GM23338 (cell line): ENCODE measurements at regions not wholly inside any gene's neighbourhood (a gene's known extent, or its start where the extent isn't known, plus 50 kb on each side); places are given as distances from the start of the nearest gene placed in this dataset.
"Not testable (repeated sequence)": the region's sequence is repeated elsewhere in the genome, so short reads cannot be mapped to it uniquely, and the experiment has no call there.

Source experiments
- CREB1 ChIP-seq: fragments of 250-450 bp; sonication (Bioruptor Pico); IDR thresholded peaks from 2 replicates; pipeline ENCODE4 v1.5.0; 2020; ENCODE audit warnings: low read depth, mild to moderate bottlenecking, moderate library complexity
- ETS1 ChIP-seq: IDR thresholded peaks from 2 replicates; pipeline ENCODE4 v1.6.1; 2016; ENCODE audit warnings: antibody characterized with exemption
- EZH2 ChIP-seq: fragments of 200-600 bp; sonication (generic); IDR thresholded peaks from one replicate; pipeline ENCODE4 v1.8.0; 2017; ENCODE audit warnings: antibody characterized with exemption, mild to moderate bottlenecking, low read depth; ENCODE audit not compliant: unreplicated experiment
- EZH2phosphoT487 ChIP-seq: fragments of 200-600 bp; sonication (generic); IDR thresholded peaks from one replicate; pipeline ENCODE4 v1.8.1; 2018; ENCODE audit warnings: antibody characterized with exemption; ENCODE audit not compliant: unreplicated experiment
- JUNB ChIP-seq: IDR thresholded peaks from one replicate; pipeline ENCODE4 v1.6.1; 2016; ENCODE audit warnings: antibody characterized with exemption; ENCODE audit not compliant: unreplicated experiment
- NANOG ChIP-seq: IDR thresholded peaks from 2 replicates; pipeline ENCODE4 v1.6.1; 2016; ENCODE audit warnings: antibody characterized with exemption, borderline replicate concordance
- POLR2AphosphoS5 ChIP-seq: IDR thresholded peaks from 2 replicates; pipeline ENCODE4 v1.6.1; 2016; ENCODE audit warnings: antibody characterized with exemption, low read depth
- STAT1 ChIP-seq: IDR thresholded peaks from one replicate; pipeline ENCODE4 v1.6.1; 2016; ENCODE audit warnings: antibody characterized with exemption; ENCODE audit not compliant: unreplicated experiment
- ZNF114 ChIP-seq: fragments of 250-450 bp; sonication (Bioruptor Pico); IDR thresholded peaks from 2 replicates; pipeline ENCODE4 v1.5.0; 2020; ENCODE audit warnings: mild to moderate bottlenecking, moderate library complexity
- ZNF331 ChIP-seq: fragments of 250-450 bp; sonication (Bioruptor Pico); IDR thresholded peaks from 2 replicates; pipeline ENCODE4 v1.5.0; 2020; ENCODE audit warnings: low read depth, mild to moderate bottlenecking, moderate library complexity
- TF ChIP-seq, protein P1 (sequence below): IDR thresholded peaks from one replicate; pipeline ENCODE4 v1.6.1; 2018; ENCODE audit warnings: antibody characterized with exemption; ENCODE audit not compliant: unreplicated experiment
- TF ChIP-seq, protein P2 (sequence below), 2 experiments: fragments of 200-600 bp in 1 of 2; sonication (generic) in 1 of 2; conservative IDR thresholded peaks; 2 replicates each; pipeline versions ENCODE4 v1.5.1 to v1.6.1; 2016 to 2017; ENCODE audit warnings: antibody characterized with exemption in 2 of 2, low read depth in 2 of 2, mild to moderate bottlenecking in 2 of 2, moderate library complexity in 1 of 2
- TF ChIP-seq, protein P3 (sequence below): fragments of 250-450 bp; sonication (Bioruptor Pico); IDR thresholded peaks from 2 replicates; pipeline ENCODE4 v1.5.0; 2020; ENCODE audit warnings: mild to moderate bottlenecking, moderate library complexity

DNA sequence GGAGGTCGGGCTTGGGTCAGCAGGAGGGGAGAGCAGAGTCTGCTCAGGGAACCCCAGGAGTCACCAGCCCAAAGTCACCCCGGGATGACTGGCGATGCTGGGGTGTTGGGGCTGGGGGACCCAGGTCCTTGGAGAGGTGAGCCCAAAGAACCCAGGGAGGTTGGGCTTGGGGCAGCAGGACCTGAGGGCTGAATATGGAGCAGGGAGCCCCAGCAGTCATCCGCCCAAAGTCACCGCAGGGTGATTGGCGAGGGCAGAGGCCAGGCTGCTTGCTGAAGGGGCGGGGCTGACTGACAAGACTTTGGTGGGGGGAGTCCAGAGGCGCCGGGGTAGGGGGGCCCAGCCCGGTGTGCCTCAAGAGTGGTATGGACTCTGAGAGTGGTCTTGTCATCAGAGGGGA is 151.2 kb downstream of the TBC1D2B start:
- TF ChIP-seq EZH2; POLR2AphosphoS5; EZH2phosphoT487; CREB1; NANOG; STAT1; JUNB; ZNF331 (CRISPR knock-in tag); ETS1; ZNF114 (CRISPR knock-in tag): not testable (repeated sequence)
- TF ChIP-seq, protein P1, sequence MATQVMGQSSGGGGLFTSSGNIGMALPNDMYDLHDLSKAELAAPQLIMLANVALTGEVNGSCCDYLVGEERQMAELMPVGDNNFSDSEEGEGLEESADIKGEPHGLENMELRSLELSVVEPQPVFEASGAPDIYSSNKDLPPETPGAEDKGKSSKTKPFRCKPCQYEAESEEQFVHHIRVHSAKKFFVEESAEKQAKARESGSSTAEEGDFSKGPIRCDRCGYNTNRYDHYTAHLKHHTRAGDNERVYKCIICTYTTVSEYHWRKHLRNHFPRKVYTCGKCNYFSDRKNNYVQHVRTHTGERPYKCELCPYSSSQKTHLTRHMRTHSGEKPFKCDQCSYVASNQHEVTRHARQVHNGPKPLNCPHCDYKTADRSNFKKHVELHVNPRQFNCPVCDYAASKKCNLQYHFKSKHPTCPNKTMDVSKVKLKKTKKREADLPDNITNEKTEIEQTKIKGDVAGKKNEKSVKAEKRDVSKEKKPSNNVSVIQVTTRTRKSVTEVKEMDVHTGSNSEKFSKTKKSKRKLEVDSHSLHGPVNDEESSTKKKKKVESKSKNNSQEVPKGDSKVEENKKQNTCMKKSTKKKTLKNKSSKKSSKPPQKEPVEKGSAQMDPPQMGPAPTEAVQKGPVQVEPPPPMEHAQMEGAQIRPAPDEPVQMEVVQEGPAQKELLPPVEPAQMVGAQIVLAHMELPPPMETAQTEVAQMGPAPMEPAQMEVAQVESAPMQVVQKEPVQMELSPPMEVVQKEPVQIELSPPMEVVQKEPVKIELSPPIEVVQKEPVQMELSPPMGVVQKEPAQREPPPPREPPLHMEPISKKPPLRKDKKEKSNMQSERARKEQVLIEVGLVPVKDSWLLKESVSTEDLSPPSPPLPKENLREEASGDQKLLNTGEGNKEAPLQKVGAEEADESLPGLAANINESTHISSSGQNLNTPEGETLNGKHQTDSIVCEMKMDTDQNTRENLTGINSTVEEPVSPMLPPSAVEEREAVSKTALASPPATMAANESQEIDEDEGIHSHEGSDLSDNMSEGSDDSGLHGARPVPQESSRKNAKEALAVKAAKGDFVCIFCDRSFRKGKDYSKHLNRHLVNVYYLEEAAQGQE, result not testable (repeated sequence)
- TF ChIP-seq, protein P2, sequence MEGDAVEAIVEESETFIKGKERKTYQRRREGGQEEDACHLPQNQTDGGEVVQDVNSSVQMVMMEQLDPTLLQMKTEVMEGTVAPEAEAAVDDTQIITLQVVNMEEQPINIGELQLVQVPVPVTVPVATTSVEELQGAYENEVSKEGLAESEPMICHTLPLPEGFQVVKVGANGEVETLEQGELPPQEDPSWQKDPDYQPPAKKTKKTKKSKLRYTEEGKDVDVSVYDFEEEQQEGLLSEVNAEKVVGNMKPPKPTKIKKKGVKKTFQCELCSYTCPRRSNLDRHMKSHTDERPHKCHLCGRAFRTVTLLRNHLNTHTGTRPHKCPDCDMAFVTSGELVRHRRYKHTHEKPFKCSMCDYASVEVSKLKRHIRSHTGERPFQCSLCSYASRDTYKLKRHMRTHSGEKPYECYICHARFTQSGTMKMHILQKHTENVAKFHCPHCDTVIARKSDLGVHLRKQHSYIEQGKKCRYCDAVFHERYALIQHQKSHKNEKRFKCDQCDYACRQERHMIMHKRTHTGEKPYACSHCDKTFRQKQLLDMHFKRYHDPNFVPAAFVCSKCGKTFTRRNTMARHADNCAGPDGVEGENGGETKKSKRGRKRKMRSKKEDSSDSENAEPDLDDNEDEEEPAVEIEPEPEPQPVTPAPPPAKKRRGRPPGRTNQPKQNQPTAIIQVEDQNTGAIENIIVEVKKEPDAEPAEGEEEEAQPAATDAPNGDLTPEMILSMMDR (conservative IDR thresholded peaks at IDR 0.05; ENCODE audit: low read depth in 2 of 2), result not testable (repeated sequence)
- TF ChIP-seq, protein P3, sequence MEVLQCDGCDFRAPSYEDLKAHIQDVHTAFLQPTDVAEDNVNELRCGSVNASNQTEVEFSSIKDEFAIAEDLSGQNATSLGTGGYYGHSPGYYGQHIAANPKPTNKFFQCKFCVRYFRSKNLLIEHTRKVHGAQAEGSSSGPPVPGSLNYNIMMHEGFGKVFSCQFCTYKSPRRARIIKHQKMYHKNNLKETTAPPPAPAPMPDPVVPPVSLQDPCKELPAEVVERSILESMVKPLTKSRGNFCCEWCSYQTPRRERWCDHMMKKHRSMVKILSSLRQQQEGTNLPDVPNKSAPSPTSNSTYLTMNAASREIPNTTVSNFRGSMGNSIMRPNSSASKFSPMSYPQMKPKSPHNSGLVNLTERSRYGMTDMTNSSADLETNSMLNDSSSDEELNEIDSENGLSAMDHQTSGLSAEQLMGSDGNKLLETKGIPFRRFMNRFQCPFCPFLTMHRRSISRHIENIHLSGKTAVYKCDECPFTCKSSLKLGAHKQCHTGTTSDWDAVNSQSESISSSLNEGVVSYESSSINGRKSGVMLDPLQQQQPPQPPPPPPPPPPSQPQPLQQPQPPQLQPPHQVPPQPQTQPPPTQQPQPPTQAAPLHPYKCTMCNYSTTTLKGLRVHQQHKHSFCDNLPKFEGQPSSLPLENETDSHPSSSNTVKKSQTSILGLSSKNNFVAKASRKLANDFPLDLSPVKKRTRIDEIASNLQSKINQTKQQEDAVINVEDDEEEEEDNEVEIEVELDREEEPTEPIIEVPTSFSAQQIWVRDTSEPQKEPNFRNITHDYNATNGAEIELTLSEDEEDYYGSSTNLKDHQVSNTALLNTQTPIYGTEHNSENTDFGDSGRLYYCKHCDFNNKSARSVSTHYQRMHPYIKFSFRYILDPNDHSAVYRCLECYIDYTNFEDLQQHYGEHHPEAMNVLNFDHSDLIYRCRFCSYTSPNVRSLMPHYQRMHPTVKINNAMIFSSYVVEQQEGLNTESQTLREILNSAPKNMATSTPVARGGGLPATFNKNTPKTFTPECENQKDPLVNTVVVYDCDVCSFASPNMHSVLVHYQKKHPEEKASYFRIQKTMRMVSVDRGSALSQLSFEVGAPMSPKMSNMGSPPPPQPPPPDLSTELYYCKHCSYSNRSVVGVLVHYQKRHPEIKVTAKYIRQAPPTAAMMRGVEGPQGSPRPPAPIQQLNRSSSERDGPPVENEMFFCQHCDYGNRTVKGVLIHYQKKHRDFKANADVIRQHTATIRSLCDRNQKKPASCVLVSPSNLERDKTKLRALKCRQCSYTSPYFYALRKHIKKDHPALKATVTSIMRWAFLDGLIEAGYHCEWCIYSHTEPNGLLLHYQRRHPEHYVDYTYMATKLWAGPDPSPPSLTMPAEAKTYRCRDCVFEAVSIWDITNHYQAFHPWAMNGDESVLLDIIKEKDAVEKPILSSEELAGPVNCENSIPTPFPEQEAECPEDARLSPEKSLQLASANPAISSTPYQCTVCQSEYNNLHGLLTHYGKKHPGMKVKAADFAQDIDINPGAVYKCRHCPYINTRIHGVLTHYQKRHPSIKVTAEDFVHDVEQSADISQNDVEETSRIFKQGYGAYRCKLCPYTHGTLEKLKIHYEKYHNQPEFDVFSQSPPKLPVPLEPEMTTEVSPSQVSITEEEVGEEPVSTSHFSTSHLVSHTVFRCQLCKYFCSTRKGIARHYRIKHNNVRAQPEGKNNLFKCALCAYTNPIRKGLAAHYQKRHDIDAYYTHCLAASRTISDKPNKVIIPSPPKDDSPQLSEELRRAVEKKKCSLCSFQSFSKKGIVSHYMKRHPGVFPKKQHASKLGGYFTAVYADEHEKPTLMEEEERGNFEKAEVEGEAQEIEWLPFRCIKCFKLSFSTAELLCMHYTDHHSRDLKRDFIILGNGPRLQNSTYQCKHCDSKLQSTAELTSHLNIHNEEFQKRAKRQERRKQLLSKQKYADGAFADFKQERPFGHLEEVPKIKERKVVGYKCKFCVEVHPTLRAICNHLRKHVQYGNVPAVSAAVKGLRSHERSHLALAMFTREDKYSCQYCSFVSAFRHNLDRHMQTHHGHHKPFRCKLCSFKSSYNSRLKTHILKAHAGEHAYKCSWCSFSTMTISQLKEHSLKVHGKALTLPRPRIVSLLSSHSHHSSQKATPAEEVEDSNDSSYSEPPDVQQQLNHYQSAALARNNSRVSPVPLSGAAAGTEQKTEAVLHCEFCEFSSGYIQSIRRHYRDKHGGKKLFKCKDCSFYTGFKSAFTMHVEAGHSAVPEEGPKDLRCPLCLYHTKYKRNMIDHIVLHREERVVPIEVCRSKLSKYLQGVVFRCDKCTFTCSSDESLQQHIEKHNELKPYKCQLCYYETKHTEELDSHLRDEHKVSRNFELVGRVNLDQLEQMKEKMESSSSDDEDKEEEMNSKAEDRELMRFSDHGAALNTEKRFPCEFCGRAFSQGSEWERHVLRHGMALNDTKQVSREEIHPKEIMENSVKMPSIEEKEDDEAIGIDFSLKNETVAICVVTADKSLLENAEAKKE (CRISPR knock-in tag), result not testable (repeated sequence)
